ENCODE measurements at regions not wholly inside any gene's neighbourhood (a gene's known extent, or its start where the extent isn't known, plus 50 kb on each side); places are given as distances from the start of the nearest gene placed in this dataset.

- no peaks in the 10 kb centered on the region for H3K36me3 Mint-ChIP-seq
- 66% methylated on average over 8 of the region's 8 CpGs for WGBS (ENCODE audit: insufficient coverage)
- no peaks in the 10 kb centered on the region for H3K27me3 ChIP-seq (ENCODE audit: control insufficient read depth in 2 of 2, insufficient read depth in 2 of 2, low read length in 2 of 2)
These were observed 49.9 kb upstream of the ELAC2 start for GRCh38 chr17:13067629-13068303.

More at GRCh38 chr17:13067629-13068303, 49.9 kb upstream of the ELAC2 start:
- no peak overlapping the region for H2AFZ ChIP-seq (ENCODE audit: insufficient read depth, low read depth, low read length, poor library complexity, severe bottlenecking)
- TF ChIP-seq, protein P1, sequence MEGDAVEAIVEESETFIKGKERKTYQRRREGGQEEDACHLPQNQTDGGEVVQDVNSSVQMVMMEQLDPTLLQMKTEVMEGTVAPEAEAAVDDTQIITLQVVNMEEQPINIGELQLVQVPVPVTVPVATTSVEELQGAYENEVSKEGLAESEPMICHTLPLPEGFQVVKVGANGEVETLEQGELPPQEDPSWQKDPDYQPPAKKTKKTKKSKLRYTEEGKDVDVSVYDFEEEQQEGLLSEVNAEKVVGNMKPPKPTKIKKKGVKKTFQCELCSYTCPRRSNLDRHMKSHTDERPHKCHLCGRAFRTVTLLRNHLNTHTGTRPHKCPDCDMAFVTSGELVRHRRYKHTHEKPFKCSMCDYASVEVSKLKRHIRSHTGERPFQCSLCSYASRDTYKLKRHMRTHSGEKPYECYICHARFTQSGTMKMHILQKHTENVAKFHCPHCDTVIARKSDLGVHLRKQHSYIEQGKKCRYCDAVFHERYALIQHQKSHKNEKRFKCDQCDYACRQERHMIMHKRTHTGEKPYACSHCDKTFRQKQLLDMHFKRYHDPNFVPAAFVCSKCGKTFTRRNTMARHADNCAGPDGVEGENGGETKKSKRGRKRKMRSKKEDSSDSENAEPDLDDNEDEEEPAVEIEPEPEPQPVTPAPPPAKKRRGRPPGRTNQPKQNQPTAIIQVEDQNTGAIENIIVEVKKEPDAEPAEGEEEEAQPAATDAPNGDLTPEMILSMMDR (IDR thresholded peaks at IDR 0.05) = no peak
- no peak overlapping the region for H3K4me3 ChIP-seq (replicated peaks in 1 of 3; ENCODE audit: low read depth in 2 of 3, low read length in 3 of 3)
- no peaks in the 10 kb centered on the region for H3K79me2 ChIP-seq (ENCODE audit: insufficient read depth, low read length)
- peaks cover 6 to 11% of the 10 kb centered on the region in 2 donors for H3K9me3 ChIP-seq (replicated peaks in 1 of 2; ENCODE audit: control insufficient read depth in 1 of 2, insufficient read depth in 1 of 2, low read length in 2 of 2)
- H3K27ac Mint-ChIP-seq = no peak overlapping the region
- no peaks in the 10 kb centered on the region for H4K20me1 ChIP-seq (ENCODE audit: insufficient read depth, low read length)
- H3K36me3 ChIP-seq (replicated peaks in 1 of 2; ENCODE audit: control insufficient read depth in 1 of 2, insufficient read depth in 2 of 2, low read length in 2 of 2) = no peaks in the 10 kb centered on the region
- intact Hi-C loops (cut with micrococcal nuclease) = no loop called here
- H3K4me3 Mint-ChIP-seq = no peak overlapping the region
- H3K9me3 Mint-ChIP-seq = peaks cover 4 to 23% (median 15%) of the 10 kb centered on the region in 7 donors
- no peak overlapping the region for H3K27ac ChIP-seq (ENCODE audit: low read depth in 1 of 2, low read length in 2 of 2)
- no peak overlapping the region for H3K9ac ChIP-seq (ENCODE audit: insufficient read depth, low read length, poor library complexity, severe bottlenecking)
- no peaks in the 10 kb centered on the region for H3K4me1 Mint-ChIP-seq
- no peaks in the 10 kb centered on the region for H3K4me1 ChIP-seq (ENCODE audit: control insufficient read depth in 1 of 2, insufficient read depth in 2 of 2, low read length in 2 of 2)
- DNase-seq = no peak
- no peak overlapping the region for H3K4me2 ChIP-seq (replicated peaks; ENCODE audit: extremely low read depth, low read length, poor library complexity, severe bottlenecking)
- peaks cover 0 to 3% (median 1%) of the 10 kb centered on the region in 3 donors for H3K27me3 Mint-ChIP-seq (ENCODE audit: low read depth in 3 of 3)

Data from CD14-positive monocyte (primary cell).